Neural progenitor cell (in vitro differentiated cells): ENCODE measurements at regions not wholly inside any gene's neighbourhood (a gene's known extent, or its start where the extent isn't known, plus 50 kb on each side); places are given as distances from the start of the nearest gene placed in this dataset.

Source experiments
- DNase-seq: peaks from one replicate; pipeline ENCODE4 v3.0.0-alpha.2; 2016; ENCODE audit warnings: low spot score
- H2AFZ ChIP-seq: fragments of 200-600 bp; sonication (generic); replicated peaks from 2 replicates; pipeline ENCODE4 v1.6.1; 2016; ENCODE audit warnings: antibody characterized with exemption
- H3F3A ChIP-seq: fragments of 200-600 bp; sonication (generic); 2 replicates; pipeline ENCODE4 v1.6.1; 2016; ENCODE audit warnings: antibody characterized with exemption, low read depth
- H3K27ac ChIP-seq: fragments of 200-600 bp; sonication (generic); 2 replicates; pipeline ENCODE4 v1.5.1; 2016; ENCODE audit warnings: mild to moderate bottlenecking
- H3K27me3 ChIP-seq: fragments of 200-600 bp; sonication (generic); 2 replicates; pipeline ENCODE4 v1.6.1; 2016; ENCODE audit warnings: mild to moderate bottlenecking, moderate library complexity
- H3K36me3 ChIP-seq: fragments of 200-600 bp; sonication (generic); 2 replicates; pipeline ENCODE4 v1.5.1; 2016
- H3K4me1 ChIP-seq: fragments of 200-600 bp; sonication (generic); 2 replicates; pipeline ENCODE4 v1.6.1; 2016; ENCODE audit warnings: mixed run types
- H3K4me2 ChIP-seq: fragments of 200-600 bp; sonication (generic); 2 replicates; pipeline ENCODE4 v1.6.1; 2016
- H3K4me3 ChIP-seq: fragments of 200-600 bp; sonication (generic); 2 replicates; pipeline ENCODE4 v1.5.1; 2016
- H3K79me2 ChIP-seq: fragments of 200-600 bp; sonication (generic); 2 replicates; pipeline ENCODE4 v1.6.1; 2016; ENCODE audit warnings: low read depth
- H3K9ac ChIP-seq: fragments of 200-600 bp; sonication (generic); 2 replicates; pipeline ENCODE4 v1.6.1; 2016
- H3K9me3 ChIP-seq: fragments of 200-600 bp; sonication (generic); 2 replicates; pipeline ENCODE4 v1.5.1; 2016; ENCODE audit warnings: low read depth
- H4K20me1 ChIP-seq: fragments of 200-600 bp; sonication (generic); 2 replicates; pipeline ENCODE4 v1.6.1; 2016; ENCODE audit warnings: low read depth
- H3K27ac Mint-ChIP-seq: 3 replicates; pipeline ENCODE4 v1.8.0; 2021; ENCODE audit warnings: mixed read lengths
- H3K27me3 Mint-ChIP-seq: 2 replicates; pipeline ENCODE4 v1.8.0; 2022; ENCODE audit warnings: low read depth, mild to moderate bottlenecking, inconsistent platforms, moderate library complexity, mixed read lengths; ENCODE audit not compliant: insufficient read depth
- H3K36me3 Mint-ChIP-seq: 3 replicates; pipeline ENCODE4 v1.8.0; 2021; ENCODE audit warnings: mixed read lengths
- H3K4me1 Mint-ChIP-seq: 3 replicates; pipeline ENCODE4 v1.8.0; 2021; ENCODE audit warnings: mixed read lengths
- H3K4me3 Mint-ChIP-seq: 3 replicates; pipeline ENCODE4 v1.8.0; 2021; ENCODE audit warnings: mild to moderate bottlenecking, moderate library complexity, mixed read lengths
- H3K9me3 Mint-ChIP-seq: 3 replicates; pipeline ENCODE4 v1.8.0; 2020; ENCODE audit warnings: mixed read lengths
- EZH2 ChIP-seq: fragments of 200-600 bp; sonication (generic); IDR thresholded peaks from 2 replicates; pipeline ENCODE4 v1.6.1; 2017; ENCODE audit warnings: antibody characterized with exemption, mild to moderate bottlenecking, moderate library complexity
- EZH2phosphoT487 ChIP-seq: fragments of 200-600 bp; sonication (generic); IDR thresholded peaks from 2 replicates; pipeline ENCODE4 v1.6.1; 2017; ENCODE audit warnings: antibody characterized with exemption
- TF ChIP-seq, protein P1 (sequence below): fragments of 200-600 bp; sonication (generic); IDR thresholded peaks from 2 replicates; pipeline ENCODE4 v1.5.1; 2017; ENCODE audit warnings: antibody characterized with exemption, mild to moderate bottlenecking

DNA sequence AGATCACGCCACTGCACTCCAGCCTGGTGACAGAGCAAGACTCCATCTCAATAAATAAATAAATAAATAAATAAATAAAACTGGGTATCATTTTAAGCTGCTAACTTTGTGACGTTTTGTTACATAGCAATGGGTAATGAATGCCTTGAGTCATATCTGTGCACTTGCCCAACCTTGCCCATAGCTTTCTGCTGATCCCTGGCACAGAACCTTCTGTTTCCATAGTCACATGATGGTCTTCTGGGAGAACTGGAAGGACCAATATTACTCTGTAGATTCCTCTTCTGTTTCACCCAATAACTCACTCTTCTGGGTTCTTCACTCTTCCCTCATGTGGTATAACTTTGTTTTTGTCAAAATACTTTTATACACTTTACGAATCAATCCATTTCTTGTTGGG lies 140.8 kb downstream of the SCARB1 start:
- H3K36me3 Mint-ChIP-seq: no peaks in the 10 kb centered on the region
- H3K9me3 Mint-ChIP-seq: peaks cover 5% of the 10 kb centered on the region

DNA sequence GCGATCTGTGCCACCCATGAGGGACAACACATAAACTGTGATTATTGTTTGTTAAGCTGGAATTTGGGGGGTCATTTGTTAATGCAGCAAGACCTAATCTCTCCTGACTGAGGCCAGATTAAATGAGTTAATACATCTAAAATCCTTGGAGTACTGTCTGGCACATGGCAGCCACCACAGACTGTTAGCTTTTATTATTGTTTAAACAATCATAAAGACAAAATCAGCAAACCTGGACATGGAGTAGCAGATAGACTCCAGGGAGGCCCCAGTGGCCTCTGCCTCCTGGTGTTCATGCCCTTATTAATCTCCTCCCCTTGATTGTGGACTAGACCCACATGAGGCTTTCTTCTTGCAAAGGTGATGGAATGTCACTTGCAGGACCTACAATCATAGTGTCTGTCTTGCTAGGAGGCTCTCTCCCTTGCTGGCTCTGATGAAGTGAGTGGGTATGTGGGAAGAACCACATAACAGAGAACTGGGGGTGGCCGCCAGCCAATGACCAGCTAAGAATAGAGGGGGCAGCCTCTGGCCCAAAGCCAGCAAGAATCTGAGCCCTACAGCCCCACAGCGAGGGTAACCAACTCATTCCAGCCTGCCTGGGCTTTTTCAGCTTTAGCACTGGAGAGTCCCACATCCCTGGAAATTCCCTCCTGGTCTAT lies 142.0 kb downstream of the SCARB1 start:
- peaks cover 5% of the 10 kb centered on the region for H3K9me3 Mint-ChIP-seq
- H3K4me3 ChIP-seq: no peak overlapping the region
- H3K4me2 ChIP-seq: no peak overlapping the region
- H2AFZ ChIP-seq: no peak overlapping the region
- no peaks in the 10 kb centered on the region for H3K79me2 ChIP-seq
- H3K4me3 Mint-ChIP-seq: no peak overlapping the region
- H3K27me3 Mint-ChIP-seq: peaks cover 16% of the 10 kb centered on the region
- no peaks in the 10 kb centered on the region for H3K27me3 ChIP-seq
- H3K9me3 ChIP-seq: no peaks in the 10 kb centered on the region
- no peaks in the 10 kb centered on the region for H3F3A ChIP-seq
- no peak overlapping the region for H3K27ac ChIP-seq
- DNase-seq: no peak
- H4K20me1 ChIP-seq: no peaks in the 10 kb centered on the region
- no peaks in the 10 kb centered on the region for H3K36me3 Mint-ChIP-seq
- TF ChIP-seq, protein P1, sequence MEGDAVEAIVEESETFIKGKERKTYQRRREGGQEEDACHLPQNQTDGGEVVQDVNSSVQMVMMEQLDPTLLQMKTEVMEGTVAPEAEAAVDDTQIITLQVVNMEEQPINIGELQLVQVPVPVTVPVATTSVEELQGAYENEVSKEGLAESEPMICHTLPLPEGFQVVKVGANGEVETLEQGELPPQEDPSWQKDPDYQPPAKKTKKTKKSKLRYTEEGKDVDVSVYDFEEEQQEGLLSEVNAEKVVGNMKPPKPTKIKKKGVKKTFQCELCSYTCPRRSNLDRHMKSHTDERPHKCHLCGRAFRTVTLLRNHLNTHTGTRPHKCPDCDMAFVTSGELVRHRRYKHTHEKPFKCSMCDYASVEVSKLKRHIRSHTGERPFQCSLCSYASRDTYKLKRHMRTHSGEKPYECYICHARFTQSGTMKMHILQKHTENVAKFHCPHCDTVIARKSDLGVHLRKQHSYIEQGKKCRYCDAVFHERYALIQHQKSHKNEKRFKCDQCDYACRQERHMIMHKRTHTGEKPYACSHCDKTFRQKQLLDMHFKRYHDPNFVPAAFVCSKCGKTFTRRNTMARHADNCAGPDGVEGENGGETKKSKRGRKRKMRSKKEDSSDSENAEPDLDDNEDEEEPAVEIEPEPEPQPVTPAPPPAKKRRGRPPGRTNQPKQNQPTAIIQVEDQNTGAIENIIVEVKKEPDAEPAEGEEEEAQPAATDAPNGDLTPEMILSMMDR: no peak
- TF ChIP-seq EZH2: no peak
- TF ChIP-seq EZH2phosphoT487: no peak
- H3K36me3 ChIP-seq: no peaks in the 10 kb centered on the region
- H3K27ac Mint-ChIP-seq: peak overlapping the region; percentile 47
- peaks cover 37% of the 10 kb centered on the region for H3K4me1 Mint-ChIP-seq
- no peak overlapping the region for H3K9ac ChIP-seq
- H3K4me1 ChIP-seq: peaks cover 4% of the 10 kb centered on the region

More for the DNA sequence above, 140.8 kb downstream of the SCARB1 start:
- no peaks in the 10 kb centered on the region for H3F3A ChIP-seq
- H3K79me2 ChIP-seq: no peaks in the 10 kb centered on the region
- H3K27me3 Mint-ChIP-seq: peaks cover 19% of the 10 kb centered on the region
- H3K4me1 ChIP-seq: peaks cover 4% of the 10 kb centered on the region
- TF ChIP-seq EZH2phosphoT487 (no peak), EZH2 (no peak)
- TF ChIP-seq, protein P1: no peak
- H3K9me3 ChIP-seq: no peaks in the 10 kb centered on the region
- H3K27me3 ChIP-seq: no peaks in the 10 kb centered on the region
- no peak overlapping the region for H3K9ac ChIP-seq
- no peak overlapping the region for H3K4me3 ChIP-seq
- DNase-seq: no peak
- H3K4me2 ChIP-seq: no peak overlapping the region
- H2AFZ ChIP-seq: no peak overlapping the region
- no peaks in the 10 kb centered on the region for H3K36me3 ChIP-seq
- H3K4me3 Mint-ChIP-seq: no peak overlapping the region
- no peaks in the 10 kb centered on the region for H4K20me1 ChIP-seq
- peak overlapping the region; percentile 13 for H3K27ac Mint-ChIP-seq
- H3K4me1 Mint-ChIP-seq: peaks cover 43% of the 10 kb centered on the region
- H3K27ac ChIP-seq: no peak overlapping the region

- H3K36me3 Mint-ChIP-seq: no peaks in the 10 kb centered on the region
- no peak overlapping the region for H2AFZ ChIP-seq
- H3K4me3 Mint-ChIP-seq: no peak overlapping the region
- H3K27ac ChIP-seq: no peak overlapping the region
- peak overlapping the region; percentile 47 for H3K27ac Mint-ChIP-seq
- no peaks in the 10 kb centered on the region for H3K27me3 ChIP-seq
- peaks cover 5% of the 10 kb centered on the region for H3K9me3 Mint-ChIP-seq
- H3F3A ChIP-seq: no peaks in the 10 kb centered on the region
- H4K20me1 ChIP-seq: no peaks in the 10 kb centered on the region
- peaks cover 5% of the 10 kb centered on the region for H3K4me1 ChIP-seq
- no peak overlapping the region for H3K4me3 ChIP-seq
- H3K4me2 ChIP-seq: no peak overlapping the region
- no peaks in the 10 kb centered on the region for H3K9me3 ChIP-seq
- no peaks in the 10 kb centered on the region for H3K36me3 ChIP-seq
- peaks cover 16% of the 10 kb centered on the region for H3K27me3 Mint-ChIP-seq
- TF ChIP-seq EZH2 (no peak), EZH2phosphoT487 (no peak)
- TF ChIP-seq, protein P1: no peak
- H3K4me1 Mint-ChIP-seq: peaks cover 37% of the 10 kb centered on the region
- DNase-seq: no peak
- H3K9ac ChIP-seq: no peak overlapping the region
- H3K79me2 ChIP-seq: no peaks in the 10 kb centered on the region
Observed at GRCh38 chr12:124720681-124721500, 142.8 kb downstream of the SCARB1 start.
